HG02798 (cell line): ENCODE measurements at regions not wholly inside any gene's neighbourhood (a gene's known extent, or its start where the extent isn't known, plus 50 kb on each side); places are given as distances from the start of the nearest gene placed in this dataset.
"Not testable (repeated sequence)": the region's sequence is repeated elsewhere in the genome, so short reads cannot be mapped to it uniquely, and the experiment has no call there.

Source experiments
- ATAC-seq: cut with Tn5 transposase; IDR thresholded peaks from one replicate; pipeline ENCODE4 v1.9.1; 2021; ENCODE audit warnings: mild to moderate bottlenecking; ENCODE audit not compliant: unreplicated experiment, poor library complexity

- ATAC-seq, result no peak
Measured at GRCh38 chr11:27244900-27245299, 118.1 kb downstream of the CCDC34 start.

GRCh38 chr11:27242591-27242990 lies 120.4 kb downstream of the CCDC34 start:
- peak; percentile 54 for ATAC-seq

- no peak for ATAC-seq
Measured at GRCh38 chr11:27241311-27242122, 121.5 kb downstream of the CCDC34 start.

GRCh38 chr11:27239305-27239942 lies 123.6 kb downstream of the CCDC34 start:
- no peak for ATAC-seq

GRCh38 chr11:27238811-27239210 lies 124.2 kb downstream of the CCDC34 start:
- ATAC-seq, result no peak

GRCh38 chr11:27237643-27238042 lies 125.4 kb downstream of the CCDC34 start:
- no peak for ATAC-seq

- ATAC-seq, result no peak
Measured at GRCh38 chr11:27234961-27235360, 128.1 kb downstream of the CCDC34 start.

- peak; percentile 95 for ATAC-seq
Measured at GRCh38 chr11:27234043-27234668, 128.9 kb downstream of the CCDC34 start.

GRCh38 chr11:27233654-27234042 lies 129.4 kb downstream of the CCDC34 start:
- peak; percentile 24 for ATAC-seq

- no peak for ATAC-seq
Measured at GRCh38 chr11:27231530-27231929, 131.5 kb downstream of the CCDC34 start.

- ATAC-seq, result no peak
Measured at GRCh38 chr11:27230192-27230572, 132.8 kb downstream of the CCDC34 start.

GRCh38 chr11:27229511-27230191 lies 133.4 kb downstream of the CCDC34 start:
- no peak for ATAC-seq

GRCh38 chr11:27228906-27229290 lies 134.1 kb downstream of the CCDC34 start:
- no peak for ATAC-seq

- ATAC-seq, result no peak
Measured at GRCh38 chr11:27228232-27228905, 134.6 kb downstream of the CCDC34 start.

- no peak for ATAC-seq
Measured at GRCh38 chr11:27227736-27228135, 135.3 kb downstream of the CCDC34 start.

GRCh38 chr11:27219487-27220039 lies 143.5 kb downstream of the CCDC34 start:
- not testable (repeated sequence) for ATAC-seq

GRCh38 chr11:27218421-27219038 lies 144.5 kb downstream of the CCDC34 start:
- ATAC-seq, result no peak

- ATAC-seq, result no peak
Measured at GRCh38 chr11:27217948-27218420, 145.0 kb downstream of the CCDC34 start.

- no peak for ATAC-seq
Measured at GRCh38 chr11:27217496-27217895, 145.5 kb downstream of the CCDC34 start.
